ENCODE measurements at regions not wholly inside any gene's neighbourhood (a gene's known extent, or its start where the extent isn't known, plus 50 kb on each side); places are given as distances from the start of the nearest gene placed in this dataset.

GRCh38 chr3:187931770-187932278 lies 186.6 kb upstream of the BCL6 start:
- TF ChIP-seq CTCF (IDR thresholded peaks at IDR 0.05; ENCODE audit: low read depth, low read length, poor library complexity, severe bottlenecking) (no peak), EZH2phosphoT487 (IDR thresholded peaks at IDR 0.05; ENCODE audit: borderline replicate concordance, low read length) (no peak)
